ENCODE measurements at regions not wholly inside any gene's neighbourhood (a gene's known extent, or its start where the extent isn't known, plus 50 kb on each side); places are given as distances from the start of the nearest gene placed in this dataset.

DNA sequence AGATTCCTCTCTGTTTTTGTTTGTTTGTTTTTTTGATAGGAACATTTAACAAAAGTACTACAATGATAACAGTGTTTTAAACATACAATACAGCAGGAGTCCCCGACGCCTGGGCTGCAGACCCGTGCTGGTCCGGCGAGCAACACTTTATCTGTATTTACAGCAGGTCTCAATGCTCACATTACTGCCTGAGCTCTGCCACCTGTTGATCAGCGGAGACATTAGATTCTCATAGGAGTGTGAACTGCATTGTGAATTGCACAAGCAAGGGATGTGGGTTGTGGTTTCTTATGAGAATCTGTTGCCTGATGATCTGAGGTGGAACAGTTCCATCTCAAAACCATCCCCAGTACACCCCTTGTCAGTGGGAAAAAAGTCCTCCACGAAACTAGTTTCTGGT is 1068.5 kb upstream of the CDH10 start:
- Histone ChIP-seq H3K36me3 (no peaks in the 10 kb centered on the region), H3K27me3 (no peaks in the 10 kb centered on the region), H3K4me1 (no peaks in the 10 kb centered on the region), H3K9me3 (no peaks in the 10 kb centered on the region), H3K4me3 (no peak overlapping the region), H3K27ac (no peak overlapping the region)
- DNase-seq = no peak
- ATAC-seq = no peak
- TF ChIP-seq, protein P1, sequence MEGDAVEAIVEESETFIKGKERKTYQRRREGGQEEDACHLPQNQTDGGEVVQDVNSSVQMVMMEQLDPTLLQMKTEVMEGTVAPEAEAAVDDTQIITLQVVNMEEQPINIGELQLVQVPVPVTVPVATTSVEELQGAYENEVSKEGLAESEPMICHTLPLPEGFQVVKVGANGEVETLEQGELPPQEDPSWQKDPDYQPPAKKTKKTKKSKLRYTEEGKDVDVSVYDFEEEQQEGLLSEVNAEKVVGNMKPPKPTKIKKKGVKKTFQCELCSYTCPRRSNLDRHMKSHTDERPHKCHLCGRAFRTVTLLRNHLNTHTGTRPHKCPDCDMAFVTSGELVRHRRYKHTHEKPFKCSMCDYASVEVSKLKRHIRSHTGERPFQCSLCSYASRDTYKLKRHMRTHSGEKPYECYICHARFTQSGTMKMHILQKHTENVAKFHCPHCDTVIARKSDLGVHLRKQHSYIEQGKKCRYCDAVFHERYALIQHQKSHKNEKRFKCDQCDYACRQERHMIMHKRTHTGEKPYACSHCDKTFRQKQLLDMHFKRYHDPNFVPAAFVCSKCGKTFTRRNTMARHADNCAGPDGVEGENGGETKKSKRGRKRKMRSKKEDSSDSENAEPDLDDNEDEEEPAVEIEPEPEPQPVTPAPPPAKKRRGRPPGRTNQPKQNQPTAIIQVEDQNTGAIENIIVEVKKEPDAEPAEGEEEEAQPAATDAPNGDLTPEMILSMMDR (IDR thresholded peaks at IDR 0.05) = no peak
- 13 to 22% methylated on average over 7 of the region's 7 CpGs for WGBS, 2 donors
- intact Hi-C loops (cut with DNase I) = no loop called here

DNA sequence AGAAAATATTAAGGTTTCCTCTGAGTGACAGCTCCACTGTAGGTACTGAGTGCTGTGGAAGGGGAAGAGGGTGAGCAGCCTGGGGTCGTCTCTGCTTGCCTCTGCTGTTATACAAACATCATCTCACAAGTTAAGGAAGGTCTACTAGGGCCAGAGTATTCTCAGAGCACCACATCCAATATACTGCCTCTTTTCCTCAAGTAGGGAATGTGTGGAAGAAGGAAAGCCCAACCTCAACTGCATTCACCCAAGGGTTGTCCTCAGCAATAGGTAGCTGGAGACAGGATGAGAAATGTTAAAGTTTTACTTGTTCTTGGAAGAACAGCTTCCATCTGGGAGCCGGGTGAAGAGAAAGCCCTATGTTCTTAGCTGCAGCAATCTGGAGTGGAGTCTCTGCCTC is 1062.3 kb upstream of the CDH10 start:
- Histone ChIP-seq H3K9me3 (peaks cover 0 to 31% (median 0%) of the 10 kb centered on the region in 11 donors), H3K27me3 (no peaks in the 10 kb centered on the region), H3K4me3 (no peak overlapping the region), H3K27ac (no peak overlapping the region), H3K4me1 (no peaks in the 10 kb centered on the region), H3K36me3 (no peaks in the 10 kb centered on the region)
- TF ChIP-seq, protein P1 (IDR thresholded peaks at IDR 0.05) = no peak
- intact Hi-C loops (cut with DNase I) = no loop called here
- ATAC-seq (no peak), DNase-seq (no peak)
- WGBS, 2 donors = 37 to 46% methylated on average over 2 of the region's 2 CpGs

DNA sequence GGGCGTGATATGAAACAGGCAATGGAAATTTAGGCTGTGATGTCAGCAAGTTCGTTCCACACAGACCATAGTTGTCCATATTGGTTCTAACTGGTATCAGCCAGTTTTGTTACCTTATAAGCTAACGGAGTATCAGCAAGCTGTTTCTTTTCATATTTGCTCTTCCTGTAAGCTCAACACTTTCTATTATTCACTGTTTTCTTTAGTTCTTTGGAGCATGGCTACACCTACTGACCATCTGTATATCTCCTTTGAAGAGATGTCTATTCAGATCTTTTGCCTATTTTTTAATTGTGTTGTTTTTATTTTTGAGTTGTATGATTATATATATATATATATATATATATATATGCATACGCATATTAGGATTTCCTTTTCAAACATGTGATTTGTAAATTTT is 1057.2 kb upstream of the CDH10 start:
- DNase-seq (no peak), ATAC-seq (no peak)
- no peaks in the 10 kb centered on the region for H3K36me3 ChIP-seq
- H3K4me3 ChIP-seq = no peak overlapping the region
- WGBS, 2 donors = 80 to 84% methylated on average over 4 of the region's 4 CpGs
- TF ChIP-seq, protein P1 (IDR thresholded peaks at IDR 0.05) = no peak
- H3K4me1 ChIP-seq = no peaks in the 10 kb centered on the region
- H3K9me3 ChIP-seq = peaks cover 0 to 31% (median 0%) of the 10 kb centered on the region in 11 donors
- H3K27me3 ChIP-seq = no peaks in the 10 kb centered on the region
- no peak overlapping the region for H3K27ac ChIP-seq
- intact Hi-C loops (cut with DNase I) = no loop called here

DNA sequence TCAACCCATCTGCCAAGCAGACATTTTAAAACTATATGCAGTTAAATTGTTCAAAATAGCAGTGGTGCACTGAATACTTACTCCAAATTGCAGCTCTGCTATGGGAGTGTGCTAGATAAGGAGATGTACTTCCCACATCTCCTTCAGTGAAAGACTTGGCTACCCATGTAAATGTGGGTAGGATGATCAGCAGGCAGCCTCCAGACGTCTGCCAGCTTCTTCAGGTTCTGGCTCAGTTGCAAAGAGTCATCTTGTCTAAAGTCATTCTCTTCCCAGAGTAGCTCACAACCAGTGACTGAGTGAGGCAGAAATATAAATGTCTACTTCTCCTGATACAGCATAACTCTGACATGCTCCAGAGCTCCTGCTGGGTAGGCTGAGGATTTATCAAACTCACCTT is 1050.0 kb upstream of the CDH10 start:
- TF ChIP-seq, protein P1 (IDR thresholded peaks at IDR 0.05) = no peak
- H3K4me1 ChIP-seq = no peaks in the 10 kb centered on the region
- H3K36me3 ChIP-seq = no peaks in the 10 kb centered on the region
- intact Hi-C loops (cut with DNase I) = no loop called here
- no peak overlapping the region for H3K4me3 ChIP-seq
- H3K27me3 ChIP-seq = no peaks in the 10 kb centered on the region
- H3K27ac ChIP-seq = no peak overlapping the region
- DNase-seq (no peak), ATAC-seq (no peak)
- 11 to 15% methylated on average over 1 of the region's 1 CpG for WGBS, 2 donors
- peaks cover 0 to 4% (median 0%) of the 10 kb centered on the region in 11 donors for H3K9me3 ChIP-seq

DNA sequence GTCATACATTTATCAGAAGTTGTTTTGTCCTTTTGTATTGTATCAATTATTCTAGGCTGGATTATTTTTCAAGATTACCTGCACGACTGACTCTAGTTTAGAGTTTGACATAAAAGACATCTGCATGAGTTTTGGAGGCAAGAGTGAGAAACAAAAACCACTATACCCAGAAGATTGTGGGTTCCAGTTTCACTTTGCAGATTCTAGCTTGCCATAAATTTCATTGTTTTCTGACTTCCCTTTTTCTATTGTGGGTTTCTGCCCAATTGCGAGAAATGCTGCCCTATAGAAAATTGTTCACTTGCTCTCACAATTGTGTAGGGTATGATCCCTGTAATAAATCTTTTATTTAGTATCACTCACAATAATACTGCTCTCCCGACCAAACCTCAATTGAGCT is 1043.4 kb upstream of the CDH10 start:
- no peaks in the 10 kb centered on the region for H3K27me3 ChIP-seq
- H3K9me3 ChIP-seq = peaks cover 0 to 6% (median 0%) of the 10 kb centered on the region in 11 donors
- H3K4me1 ChIP-seq = no peaks in the 10 kb centered on the region
- WGBS, 2 donors = 71 to 77% methylated on average over 3 of the region's 3 CpGs
- no peak for ATAC-seq
- no peaks in the 10 kb centered on the region for H3K36me3 ChIP-seq
- intact Hi-C loops (cut with DNase I) = no loop called here
- H3K4me3 ChIP-seq = no peak overlapping the region
- DNase-seq = no peak
- TF ChIP-seq, protein P1 (IDR thresholded peaks at IDR 0.05) = no peak
- H3K27ac ChIP-seq = no peak overlapping the region

Data from heart right ventricle (tissue), 16 donors.